Hypothalamus (tissue), 51 donors: ENCODE measurements at regions not wholly inside any gene's neighbourhood (a gene's known extent, or its start where the extent isn't known, plus 50 kb on each side); places are given as distances from the start of the nearest gene placed in this dataset.
"Not testable (repeated sequence)": the region's sequence is repeated elsewhere in the genome, so short reads cannot be mapped to it uniquely, and the experiment has no call there.

Experiments used
- DNase-seq, 51 donors: peaks; one replicate each; lab custom pipeline; 2025; lab: John Stamatoyannopoulos, UW

DNA sequence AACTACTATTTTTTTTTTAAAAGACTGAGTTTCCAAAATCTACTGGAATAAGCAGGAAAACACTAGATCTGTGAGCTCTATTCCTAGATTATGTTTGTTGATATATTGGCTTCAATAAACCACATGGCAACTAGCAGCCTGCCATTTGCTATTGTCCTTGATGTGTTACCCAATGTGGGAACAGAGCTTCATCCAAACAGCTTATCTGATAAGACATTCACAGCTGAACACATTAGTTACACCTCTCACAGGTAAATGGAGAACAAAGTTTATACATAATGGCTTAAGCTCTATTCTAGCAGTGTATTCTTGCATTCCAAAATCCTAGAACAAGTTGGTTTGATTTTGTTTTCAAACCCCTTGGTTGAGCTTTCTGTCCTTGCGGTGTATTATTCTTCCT is 642.1 kb downstream of the TLE1 start:
- no peak for DNase-seq

DNA sequence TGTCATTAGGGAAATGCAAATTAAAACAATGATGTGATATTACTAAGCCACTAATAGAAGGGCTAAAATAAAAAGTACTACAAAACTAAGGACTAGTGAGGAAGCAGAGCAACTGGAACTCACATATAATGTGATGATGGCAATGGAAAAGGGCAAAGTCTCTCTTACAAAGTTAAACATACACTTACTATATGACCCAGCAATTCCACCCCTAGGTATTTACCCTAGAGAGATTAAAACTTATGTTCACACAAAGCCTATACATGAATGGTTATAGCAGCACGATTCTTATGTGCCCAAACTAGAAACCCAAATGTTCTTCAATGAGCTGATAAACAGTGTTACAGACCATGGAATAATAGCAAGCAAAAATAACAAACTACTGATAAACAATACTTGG is 643.7 kb downstream of the TLE1 start:
- DNase-seq = no peak

DNA sequence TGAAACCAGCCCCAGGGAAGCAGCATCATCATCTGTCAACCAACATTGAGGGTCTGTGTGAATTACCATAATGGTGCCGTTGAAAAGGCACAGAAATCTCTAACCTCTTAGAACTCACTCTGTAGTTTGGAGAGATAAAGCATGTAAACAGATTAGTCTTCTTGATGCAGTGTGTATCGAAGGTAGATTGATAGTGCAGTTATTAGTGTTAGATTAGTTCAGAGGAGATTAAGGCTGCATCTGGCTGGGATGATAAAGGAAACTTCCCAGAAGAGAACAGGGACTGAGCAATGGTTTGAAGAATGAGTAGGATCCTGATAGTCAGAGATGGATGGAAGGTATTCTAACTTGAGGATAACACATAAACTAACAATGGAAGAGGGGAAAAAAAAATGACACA is 651.5 kb downstream of the TLE1 start:
- DNase-seq = no peak

DNA sequence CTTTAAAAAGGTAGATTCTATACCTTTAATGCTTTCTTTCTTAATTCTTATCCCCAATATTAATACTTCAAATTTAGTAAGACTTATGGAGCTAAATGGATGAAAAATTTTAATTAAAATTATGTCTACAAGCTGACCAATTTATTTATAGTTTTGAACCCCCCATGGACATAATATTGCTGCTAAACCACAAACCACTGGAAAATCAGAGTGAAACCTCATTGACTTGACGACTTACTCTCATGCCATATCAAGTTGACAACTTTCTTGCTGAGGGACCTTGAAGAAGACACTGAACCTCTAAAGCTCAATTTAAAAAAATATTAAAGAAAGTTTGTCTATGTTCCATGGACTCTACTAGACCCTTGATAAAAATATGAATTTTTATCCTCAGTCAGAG is 653.7 kb downstream of the TLE1 start:
- DNase-seq = no peak

DNA sequence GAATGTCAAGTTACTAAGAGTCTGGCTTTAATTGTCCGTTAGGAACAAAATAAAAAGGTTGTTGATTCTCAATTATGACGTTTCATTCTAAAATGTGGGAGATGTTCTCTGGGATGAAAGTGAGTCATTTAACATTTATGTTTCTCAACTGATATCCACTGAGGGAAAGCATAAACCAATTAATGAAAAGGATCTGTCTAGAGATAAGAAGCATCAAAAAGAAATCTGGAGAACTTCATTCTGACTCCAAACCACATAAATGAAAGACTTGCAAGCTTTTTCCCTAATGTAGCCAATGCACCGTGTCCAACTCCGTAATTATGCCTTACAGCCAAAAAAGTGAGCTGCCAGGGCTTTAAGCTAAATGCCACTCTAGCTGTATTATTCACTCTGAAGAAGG is 654.2 kb downstream of the TLE1 start:
- no peak for DNase-seq

DNA sequence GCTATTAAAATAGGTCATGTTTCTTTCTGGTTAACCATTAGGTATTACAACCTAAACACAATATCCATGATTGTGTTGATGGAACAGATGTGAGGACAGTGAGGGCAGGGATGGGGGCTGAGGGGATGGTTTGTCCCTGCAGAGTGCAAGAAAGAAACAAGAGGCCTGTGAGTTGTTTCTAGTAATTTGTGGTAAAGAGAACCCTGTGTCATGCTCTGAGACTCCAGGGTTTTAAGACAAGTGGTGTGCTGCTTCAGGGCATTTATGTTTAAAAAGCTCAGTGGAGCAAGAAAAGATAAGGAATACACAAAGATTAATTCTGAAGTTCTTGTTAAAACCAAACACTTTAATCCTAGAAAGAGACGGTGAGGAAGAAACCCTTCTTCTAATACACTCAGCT is 656.5 kb downstream of the TLE1 start:
- DNase-seq = no peak

DNA sequence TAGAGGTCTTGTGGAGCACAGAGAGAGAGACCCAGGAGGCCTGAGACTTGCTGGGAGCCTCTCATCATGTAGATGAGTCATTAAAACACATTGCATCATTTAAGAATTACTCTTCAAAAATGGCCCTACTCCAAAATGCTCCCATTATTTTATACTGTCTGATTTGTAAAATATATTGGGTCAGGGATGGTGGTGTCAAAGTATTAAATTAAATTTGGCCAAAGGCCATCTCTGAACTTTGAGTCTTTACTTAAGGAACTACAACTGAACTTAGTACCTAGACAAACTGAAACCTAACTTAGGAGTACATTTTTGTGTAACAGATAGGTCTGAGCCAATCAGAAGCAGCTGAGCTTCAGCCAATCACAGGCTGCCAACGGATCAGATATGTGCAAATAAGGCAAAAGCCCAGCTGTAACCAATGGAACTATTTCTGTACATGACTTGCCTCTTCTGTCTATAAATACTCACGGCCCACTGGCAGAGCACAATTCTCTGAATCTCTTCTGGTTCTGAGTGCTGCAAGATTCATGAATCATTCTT is 657.2 kb downstream of the TLE1 start:
- peak in 1 of 51 donors; percentile 2 for DNase-seq

DNA sequence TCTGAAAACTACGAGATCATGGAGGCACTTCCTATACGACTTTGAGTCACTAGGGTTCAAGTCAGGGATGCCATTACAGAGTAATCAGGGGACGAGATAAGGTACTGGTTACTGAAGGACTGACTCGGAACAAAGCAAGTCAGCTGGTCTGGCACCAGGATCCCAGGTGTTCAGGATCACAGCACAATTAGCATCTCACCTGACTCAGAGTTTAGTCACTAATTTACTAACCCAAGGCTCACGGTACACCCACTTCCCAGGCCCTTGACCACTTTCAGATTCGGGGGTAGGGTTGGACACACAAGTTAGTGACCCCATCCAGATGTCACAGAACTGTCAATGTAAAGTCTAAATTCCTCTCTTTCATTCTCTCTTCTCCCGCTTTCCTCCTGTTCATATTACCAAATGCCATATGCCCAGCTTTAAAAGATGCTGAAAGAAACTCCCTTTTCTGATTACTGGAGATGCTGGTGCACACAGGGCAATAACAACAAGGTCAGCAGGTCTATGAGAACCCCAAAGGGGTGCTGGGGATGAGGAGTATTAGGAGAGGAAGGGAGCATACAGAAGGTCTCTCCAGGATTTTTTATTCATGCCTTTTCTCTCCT is 657.8 kb downstream of the TLE1 start:
- DNase-seq = no peak

DNA sequence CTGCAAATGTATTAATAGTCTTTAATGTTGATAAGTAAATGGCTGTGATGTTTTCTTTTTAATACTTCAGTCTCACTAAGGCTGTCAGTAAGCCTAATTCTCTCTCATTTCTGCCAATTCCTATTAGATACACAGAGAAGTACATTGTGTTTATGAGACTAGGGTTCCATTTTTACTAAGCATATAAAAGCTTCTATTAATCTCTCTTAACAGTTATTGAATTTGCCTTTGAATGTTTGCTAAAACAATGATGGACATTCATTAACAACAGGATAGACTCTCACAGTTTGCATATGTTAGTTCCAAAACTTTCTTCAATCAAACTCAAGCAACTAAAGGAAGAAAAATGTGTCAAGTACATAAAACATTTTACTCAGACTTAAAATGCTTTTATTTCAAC is 659.3 kb downstream of the TLE1 start:
- no peak for DNase-seq

DNA sequence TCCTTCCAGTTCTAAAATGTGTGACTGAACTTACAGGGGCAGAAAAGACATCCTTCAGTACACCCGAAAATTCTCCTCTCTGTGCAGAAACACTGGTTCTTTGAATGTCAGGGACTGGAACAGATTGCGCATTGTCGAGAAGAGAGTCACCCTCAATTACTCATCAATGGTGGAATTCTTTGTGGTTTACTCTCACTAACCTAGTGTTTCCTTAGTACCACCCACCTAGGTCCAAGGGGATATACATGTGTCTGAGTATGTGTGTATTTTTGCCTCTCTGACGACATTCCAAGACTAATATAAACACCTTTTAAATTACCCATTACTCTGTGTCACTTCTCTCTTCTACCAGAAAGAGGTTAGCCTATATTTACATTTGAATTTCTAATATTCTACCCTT is 660.8 kb downstream of the TLE1 start:
- no peak for DNase-seq

DNA sequence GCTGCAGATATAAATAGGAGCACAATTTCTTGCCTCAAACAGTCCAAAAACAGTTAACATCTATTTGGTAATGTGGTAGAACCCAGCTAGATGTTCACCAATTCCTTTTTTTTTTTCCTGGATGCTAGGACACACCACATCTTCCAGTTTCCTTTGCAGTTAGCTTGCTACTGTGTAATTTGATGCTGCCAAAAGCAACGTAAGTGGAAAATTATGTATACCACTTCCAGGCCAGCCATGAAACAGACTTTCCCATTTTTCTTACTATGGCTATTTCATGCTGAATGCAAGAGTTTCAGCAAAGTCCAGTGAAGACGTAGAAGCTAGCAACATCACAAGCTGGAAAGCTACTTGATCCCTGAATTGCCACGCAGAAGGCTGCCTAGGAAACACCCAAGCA is 667.2 kb downstream of the TLE1 start:
- DNase-seq = no peak

DNA sequence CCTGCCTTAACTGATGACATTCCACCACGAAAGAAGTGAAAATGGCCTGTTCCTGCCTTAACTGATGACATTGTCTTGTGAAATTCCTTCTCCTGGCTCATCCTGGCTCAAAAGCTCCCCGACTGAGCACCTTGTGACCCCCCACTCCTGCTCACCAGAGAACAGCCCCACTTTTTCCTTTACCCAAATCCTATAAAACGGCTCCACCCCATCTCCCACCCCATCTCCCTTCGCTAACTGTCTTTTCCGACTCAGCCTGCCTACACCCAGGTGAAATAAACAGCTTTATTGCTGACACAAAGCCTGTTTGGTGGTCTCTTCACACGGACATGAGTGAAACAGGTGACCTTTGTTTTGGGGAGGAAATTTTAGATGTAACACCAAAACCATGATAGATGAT is 674.4 kb downstream of the TLE1 start:
- not testable (repeated sequence) for DNase-seq

DNA sequence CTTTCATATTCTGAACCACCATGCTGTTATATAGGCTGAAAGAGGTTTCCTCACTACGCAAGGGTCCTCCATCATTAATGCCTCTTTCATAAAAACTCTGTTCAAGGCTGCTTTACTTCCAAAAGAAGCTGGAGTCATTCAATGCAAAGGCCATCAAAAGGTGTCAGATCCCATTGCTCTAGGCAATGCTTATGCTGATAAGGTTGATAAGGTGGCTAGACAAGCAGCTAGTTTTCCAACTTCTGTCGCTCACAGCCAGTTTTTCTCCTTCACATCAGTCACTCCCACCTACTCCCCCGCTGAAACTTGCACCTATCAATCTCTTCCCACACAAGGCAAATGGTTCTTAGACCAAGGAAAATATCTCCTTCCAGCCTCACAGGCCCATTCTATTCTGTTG is 676.2 kb downstream of the TLE1 start:
- DNase-seq = not testable (repeated sequence)

DNA sequence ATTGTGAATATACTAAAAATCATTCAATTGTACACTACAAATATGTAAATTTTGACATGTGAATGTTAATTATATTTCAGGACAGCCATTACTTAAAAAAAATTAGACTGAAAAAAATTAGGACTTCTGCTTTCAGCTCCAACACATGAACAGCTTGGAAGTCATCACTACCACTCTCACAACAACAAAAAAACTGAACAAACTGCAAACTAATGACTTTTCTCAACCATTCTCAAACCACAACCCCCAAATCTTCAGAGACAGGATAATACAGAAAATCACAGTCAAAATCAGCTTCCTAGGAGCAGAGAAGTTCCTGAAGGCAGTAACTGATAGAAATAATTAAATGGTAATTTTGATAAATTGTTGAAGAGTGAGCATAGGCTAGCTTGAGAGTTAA is 686.4 kb downstream of the TLE1 start:
- DNase-seq = no peak

DNA sequence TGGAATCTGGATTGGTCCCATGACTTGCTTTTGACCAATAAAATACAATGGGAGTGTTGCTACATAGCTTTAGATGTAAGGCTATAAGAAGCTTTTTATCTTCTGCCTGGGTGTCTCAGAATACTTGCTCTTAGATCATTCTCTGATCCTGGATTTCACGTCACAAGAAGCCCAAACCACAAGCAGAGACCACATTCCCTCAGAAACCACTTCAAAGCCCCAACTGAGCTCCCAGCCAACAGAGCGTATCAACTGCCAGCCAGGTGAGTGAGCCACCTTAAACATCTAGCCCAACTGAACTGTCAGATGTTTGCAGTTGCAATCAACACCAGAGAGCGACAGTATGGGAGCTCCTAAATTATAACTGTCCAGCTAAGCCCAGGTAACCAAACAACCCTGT is 687.1 kb downstream of the TLE1 start:
- DNase-seq = no peak

DNA sequence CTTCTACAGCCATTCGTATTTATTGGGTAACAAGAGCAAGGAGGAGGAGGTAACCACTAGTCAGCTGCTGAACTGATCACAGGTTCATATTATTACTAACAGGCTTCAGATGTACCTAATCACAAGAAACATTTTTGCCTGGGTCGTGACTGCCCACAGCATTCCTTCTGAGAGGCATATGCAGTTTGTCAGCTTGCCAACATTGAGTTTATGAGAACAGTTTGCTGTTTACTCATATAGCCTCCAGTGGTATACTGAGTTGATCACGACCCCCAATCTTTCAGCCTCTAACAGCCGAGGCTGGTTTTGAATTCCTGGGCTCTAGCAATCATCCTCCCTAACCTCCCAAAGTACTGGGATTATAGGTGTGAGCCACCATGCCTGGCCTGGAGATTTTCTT is 693.6 kb downstream of the TLE1 start:
- no peak for DNase-seq

DNA sequence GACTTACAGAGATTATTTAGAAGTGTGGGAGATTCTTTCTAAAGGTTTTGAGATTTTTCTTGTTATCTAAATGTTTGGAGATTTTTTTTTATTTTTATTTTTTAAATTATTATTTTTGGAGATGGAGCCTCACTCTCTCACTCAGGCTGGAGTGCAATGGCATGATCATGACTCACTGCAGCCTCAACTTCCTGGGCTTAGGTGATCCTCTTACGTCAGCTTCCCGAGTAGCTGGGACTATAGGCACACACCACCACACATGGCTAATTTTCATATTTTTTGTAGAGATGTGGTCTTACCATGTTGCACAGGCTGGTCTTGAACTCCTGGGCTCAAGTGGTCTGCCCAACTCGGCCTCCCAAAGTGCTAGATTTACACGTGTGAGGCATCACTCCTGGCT is 694.5 kb downstream of the TLE1 start:
- no peak for DNase-seq

DNA sequence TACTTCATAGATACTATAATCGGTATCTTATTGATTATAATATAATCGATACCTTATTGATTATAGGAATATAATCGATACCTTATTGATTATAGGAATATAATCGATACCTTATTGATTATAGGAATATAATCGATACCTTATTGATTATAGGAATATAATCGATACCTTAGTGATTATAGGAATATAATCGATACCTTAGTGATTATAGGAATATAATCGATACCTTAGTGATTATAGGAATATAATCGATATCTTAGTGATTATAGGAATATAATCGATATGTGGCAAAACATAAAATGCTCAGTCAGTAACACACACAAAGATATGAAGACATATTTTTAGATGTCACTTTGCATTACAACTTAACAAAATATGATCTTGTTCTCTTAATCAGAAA is 703.8 kb downstream of the TLE1 start:
- DNase-seq = not testable (repeated sequence)

DNA sequence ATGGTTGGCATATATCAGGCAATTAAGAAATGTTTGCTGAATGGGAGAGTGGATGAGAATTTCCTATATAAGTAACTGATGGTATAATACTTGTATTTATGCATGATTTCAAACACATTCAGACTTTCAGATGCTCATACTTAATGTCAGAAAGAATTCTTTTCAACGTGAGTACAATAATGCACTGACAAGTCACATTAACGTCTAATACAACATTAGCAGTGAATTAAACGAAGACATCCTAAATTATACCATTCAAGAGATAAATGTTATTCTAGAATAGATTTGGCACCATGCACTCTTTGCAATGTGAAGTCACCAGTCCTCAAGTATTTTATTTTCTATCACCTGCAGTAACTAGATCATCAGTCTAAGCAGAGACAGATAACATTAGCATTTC is 712.9 kb downstream of the TLE1 start:
- no peak for DNase-seq

DNA sequence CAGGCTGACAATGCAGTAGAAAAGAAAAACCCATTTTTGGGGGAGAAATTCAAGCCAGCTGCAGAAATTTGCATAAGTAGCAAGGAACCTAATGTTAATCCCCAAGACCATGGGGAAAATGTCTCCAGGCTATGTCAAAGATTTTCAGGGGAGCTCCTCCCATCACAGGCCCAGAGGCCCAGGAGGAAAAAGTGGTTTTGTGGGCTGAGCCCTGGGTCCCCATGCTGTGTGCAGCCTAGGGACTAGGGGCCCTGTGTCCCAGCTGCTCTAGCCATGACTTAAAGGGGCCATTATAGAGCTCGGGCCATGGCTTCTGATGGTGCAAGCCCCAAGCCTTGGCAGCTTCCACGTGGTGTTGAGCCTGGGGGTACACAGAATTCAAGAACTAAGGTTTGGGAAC is 719.0 kb downstream of the TLE1 start:
- not testable (repeated sequence) for DNase-seq

DNA sequence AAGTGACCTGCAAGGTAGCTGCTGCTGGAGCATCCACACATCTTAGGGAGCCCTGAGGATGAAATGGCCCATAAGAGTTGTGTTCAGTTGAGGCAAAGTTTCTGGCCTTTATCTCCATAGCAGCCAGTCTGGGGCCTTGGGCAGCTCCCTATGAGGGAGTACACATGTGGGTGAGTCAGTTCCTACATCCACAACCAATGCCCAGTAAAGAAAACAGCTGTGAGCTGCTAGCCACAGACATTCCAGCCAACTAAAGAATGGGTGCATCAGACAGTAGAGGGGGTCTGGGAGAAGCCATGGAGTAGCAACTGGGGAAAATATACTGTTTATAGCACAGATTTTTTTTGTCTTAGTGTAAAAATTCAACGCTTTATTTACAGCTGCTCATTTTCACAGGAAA is 720.7 kb downstream of the TLE1 start:
- DNase-seq = no peak

DNA sequence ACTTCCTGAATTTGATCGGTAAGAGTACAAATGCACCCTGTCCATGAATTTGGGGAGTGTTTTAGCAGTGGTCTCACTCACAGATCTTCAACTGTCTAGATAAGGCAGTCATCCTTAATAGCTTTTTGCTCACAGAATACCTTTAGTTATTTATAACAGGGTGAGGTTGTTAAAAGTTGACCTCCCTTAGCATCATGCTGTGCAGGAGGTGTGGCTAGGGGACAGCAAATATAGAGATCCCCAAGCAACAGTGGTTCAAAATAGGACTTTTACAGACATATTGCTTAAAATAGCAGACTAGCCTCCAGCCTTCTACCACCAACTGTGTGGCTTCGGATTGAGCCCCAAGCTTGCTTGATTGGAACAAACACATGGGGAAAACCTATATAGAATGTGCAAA is 724.4 kb downstream of the TLE1 start:
- DNase-seq = no peak

DNA sequence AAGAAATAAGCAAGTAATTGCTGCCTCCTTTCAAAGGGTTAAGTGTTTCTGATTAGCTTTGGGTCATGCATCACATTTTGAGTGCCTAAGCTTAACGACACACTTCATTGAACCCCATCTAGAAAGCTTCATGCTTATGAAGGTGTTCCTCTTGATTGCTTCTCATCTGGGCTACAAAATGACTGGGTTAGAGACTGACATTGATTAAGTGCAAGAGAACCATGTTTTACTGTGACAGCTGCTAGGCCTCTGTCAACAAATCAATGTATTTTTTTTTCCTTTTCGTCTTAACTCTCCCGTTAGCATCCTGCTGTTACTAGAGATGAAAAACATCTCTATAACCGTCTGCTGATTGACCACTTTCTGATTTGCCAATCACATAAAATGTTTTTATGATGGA is 725.0 kb downstream of the TLE1 start:
- no peak for DNase-seq
